ENCODE measurements at regions not wholly inside any gene's neighbourhood (a gene's known extent, or its start where the extent isn't known, plus 50 kb on each side); places are given as distances from the start of the nearest gene placed in this dataset.
A peak's percentile ranks its signal among the peaks of the same experiment; 100 is the strongest.

- TF ChIP-seq, protein P1, sequence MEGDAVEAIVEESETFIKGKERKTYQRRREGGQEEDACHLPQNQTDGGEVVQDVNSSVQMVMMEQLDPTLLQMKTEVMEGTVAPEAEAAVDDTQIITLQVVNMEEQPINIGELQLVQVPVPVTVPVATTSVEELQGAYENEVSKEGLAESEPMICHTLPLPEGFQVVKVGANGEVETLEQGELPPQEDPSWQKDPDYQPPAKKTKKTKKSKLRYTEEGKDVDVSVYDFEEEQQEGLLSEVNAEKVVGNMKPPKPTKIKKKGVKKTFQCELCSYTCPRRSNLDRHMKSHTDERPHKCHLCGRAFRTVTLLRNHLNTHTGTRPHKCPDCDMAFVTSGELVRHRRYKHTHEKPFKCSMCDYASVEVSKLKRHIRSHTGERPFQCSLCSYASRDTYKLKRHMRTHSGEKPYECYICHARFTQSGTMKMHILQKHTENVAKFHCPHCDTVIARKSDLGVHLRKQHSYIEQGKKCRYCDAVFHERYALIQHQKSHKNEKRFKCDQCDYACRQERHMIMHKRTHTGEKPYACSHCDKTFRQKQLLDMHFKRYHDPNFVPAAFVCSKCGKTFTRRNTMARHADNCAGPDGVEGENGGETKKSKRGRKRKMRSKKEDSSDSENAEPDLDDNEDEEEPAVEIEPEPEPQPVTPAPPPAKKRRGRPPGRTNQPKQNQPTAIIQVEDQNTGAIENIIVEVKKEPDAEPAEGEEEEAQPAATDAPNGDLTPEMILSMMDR (IDR thresholded peaks at IDR 0.05), result no peak
- TF ChIP-seq POLR2AphosphoS5 (IDR thresholded peaks at IDR 0.05), result no peak
- TF ChIP-seq EP300 (IDR thresholded peaks at IDR 0.05), result no peak
- TF ChIP-seq POLR2A (IDR thresholded peaks at IDR 0.05), result no peak
- H3K9me3 ChIP-seq, result no peaks in the 10 kb centered on the region
- no peaks in the 10 kb centered on the region for H3K36me3 ChIP-seq
- no peak overlapping the region for H3K27ac ChIP-seq
- DNase-seq, result no peak
- no peaks in the 10 kb centered on the region for H3K4me1 ChIP-seq
- H3K4me3 ChIP-seq, result no peak overlapping the region
- H3K27me3 ChIP-seq, result no peaks in the 10 kb centered on the region
- WGBS, 5 donors, result 75 to 88% (median 82%) methylated on average over 2 of the region's 2 CpGs
- intact Hi-C loops (cut with DNase I; ENCODE audit: low total_unique reads), result no loop called here
Measured at GRCh38 chr12:103102225-103102744, 144.8 kb downstream of the ASCL1 start.

- H3K36me3 ChIP-seq, result no peaks in the 10 kb centered on the region
- WGBS, 5 donors, result 80 to 92% (median 84%) methylated on average over 2 of the region's 2 CpGs
- H3K4me1 ChIP-seq, result no peaks in the 10 kb centered on the region
- intact Hi-C loops (cut with DNase I; ENCODE audit: low total_unique reads), result no loop called here
- H3K27me3 ChIP-seq, result no peaks in the 10 kb centered on the region
- H3K27ac ChIP-seq, result no peak overlapping the region
- no peak overlapping the region for H3K4me3 ChIP-seq
- DNase-seq, result no peak
- no peak for TF ChIP-seq EP300 (IDR thresholded peaks at IDR 0.05)
- TF ChIP-seq POLR2A (IDR thresholded peaks at IDR 0.05), result no peak
- TF ChIP-seq, protein P1 (IDR thresholded peaks at IDR 0.05), result no peak
- TF ChIP-seq POLR2AphosphoS5 (IDR thresholded peaks at IDR 0.05), result no peak
- H3K9me3 ChIP-seq, result no peaks in the 10 kb centered on the region
Measured at GRCh38 chr12:103105971-103106597, 148.6 kb downstream of the ASCL1 start.

DNA sequence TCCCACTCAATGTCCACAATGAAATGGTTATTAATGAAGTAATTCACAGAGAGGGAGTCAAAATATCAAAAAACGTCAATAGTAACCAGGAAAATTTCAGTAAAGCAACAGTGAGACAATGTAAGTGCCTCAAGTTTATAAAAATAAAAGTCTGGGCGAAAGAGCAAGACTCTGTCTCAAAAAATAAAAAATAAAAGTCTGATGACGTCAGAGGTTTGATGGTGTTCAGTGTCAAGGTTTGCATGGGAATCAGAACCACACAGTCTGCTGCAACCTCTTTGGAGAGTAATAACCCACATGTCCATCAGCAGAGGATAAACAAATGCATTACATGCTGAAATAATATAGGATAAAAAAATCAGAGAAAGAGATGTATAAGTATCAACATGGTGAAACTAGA is 152.4 kb downstream of the ASCL1 start:
- Histone ChIP-seq H3K27me3 (no peaks in the 10 kb centered on the region), H3K27ac (no peak overlapping the region), H3K36me3 (no peaks in the 10 kb centered on the region), H3K4me1 (no peaks in the 10 kb centered on the region), H3K9me3 (no peaks in the 10 kb centered on the region), H3K4me3 (no peak overlapping the region)
- TF ChIP-seq POLR2AphosphoS5 (IDR thresholded peaks at IDR 0.05) (no peak), POLR2A (IDR thresholded peaks at IDR 0.05) (no peak), EP300 (IDR thresholded peaks at IDR 0.05) (no peak)
- TF ChIP-seq, protein P1 (IDR thresholded peaks at IDR 0.05), result no peak
- WGBS, 5 donors, result 64 to 87% (median 78%) methylated on average over 3 of the region's 3 CpGs
- DNase-seq, result no peak
- intact Hi-C loops (cut with DNase I; ENCODE audit: low total_unique reads), result no loop called here

- DNase-seq, result peak in 1 of 2 donors; percentile 47
- Histone ChIP-seq H3K4me3 (no peak overlapping the region), H3K27me3 (no peaks in the 10 kb centered on the region), H3K9me3 (no peaks in the 10 kb centered on the region), H3K4me1 (no peaks in the 10 kb centered on the region), H3K36me3 (no peaks in the 10 kb centered on the region), H3K27ac (no peak overlapping the region)
- TF ChIP-seq, protein P1 (IDR thresholded peaks at IDR 0.05), result no peak
- no peak for TF ChIP-seq POLR2AphosphoS5 (IDR thresholded peaks at IDR 0.05)
- no peak for TF ChIP-seq POLR2A (IDR thresholded peaks at IDR 0.05)
- TF ChIP-seq EP300 (IDR thresholded peaks at IDR 0.05), result no peak
- intact Hi-C loops (cut with DNase I; ENCODE audit: low total_unique reads), result no loop called here
- 80 to 88% (median 80%) methylated on average over 5 of the region's 5 CpGs for WGBS, 5 donors
Measured at GRCh38 chr12:103114296-103115055, 157.0 kb downstream of the ASCL1 start.

Measured in stomach (tissue), 8 donors.